COLO668 (cell line): ENCODE measurements at regions not wholly inside any gene's neighbourhood (a gene's known extent, or its start where the extent isn't known, plus 50 kb on each side); places are given as distances from the start of the nearest gene placed in this dataset.
"Not testable (repeated sequence)": the region's sequence is repeated elsewhere in the genome, so short reads cannot be mapped to it uniquely, and the experiment has no call there.

Experiments
- DNase-seq: peaks from one replicate; lab custom pipeline; 2025; ENCODE audit not compliant: unreplicated experiment; lab: John Stamatoyannopoulos, UW

DNA sequence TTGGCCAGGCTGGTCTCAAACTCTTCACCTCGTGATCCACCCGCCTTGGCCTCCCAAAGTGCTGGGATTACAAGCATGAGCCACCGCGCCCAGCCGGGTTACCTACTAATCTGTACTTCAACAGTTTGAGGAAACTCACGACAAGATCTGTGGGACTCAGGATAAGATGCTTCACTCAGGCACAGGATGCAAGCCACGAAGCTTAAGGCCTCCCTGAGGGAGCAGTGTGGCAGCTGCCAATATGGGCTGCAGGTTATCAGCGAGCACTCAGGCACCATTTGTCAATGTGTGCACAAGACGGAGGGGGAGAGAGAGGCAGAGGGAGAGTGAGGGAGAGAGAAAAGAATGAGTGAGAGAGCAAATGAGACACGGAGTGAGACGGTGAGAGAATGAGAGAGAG is 173.6 kb upstream of the RAB6C start:
- no peak for DNase-seq

DNA sequence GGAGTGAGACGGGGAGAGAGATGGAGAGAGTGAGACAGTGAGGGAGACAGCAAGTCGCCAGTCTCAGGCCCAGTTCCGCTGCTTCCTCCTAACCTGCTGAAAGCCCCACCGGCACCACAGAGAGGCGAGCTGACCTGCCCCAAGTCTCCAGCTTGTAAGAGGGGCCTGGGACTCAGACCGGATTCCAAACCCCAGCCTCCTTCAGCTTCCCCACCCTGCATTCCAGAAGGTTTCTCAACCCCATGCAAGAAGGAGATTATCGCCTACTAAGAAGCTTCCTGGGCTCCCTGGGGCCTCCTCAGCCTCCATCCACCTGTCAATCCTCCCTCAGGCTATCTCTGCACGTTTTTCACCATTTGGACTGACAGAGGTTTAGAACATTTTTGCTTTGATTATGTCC is 173.1 kb upstream of the RAB6C start:
- no peak for DNase-seq

DNA sequence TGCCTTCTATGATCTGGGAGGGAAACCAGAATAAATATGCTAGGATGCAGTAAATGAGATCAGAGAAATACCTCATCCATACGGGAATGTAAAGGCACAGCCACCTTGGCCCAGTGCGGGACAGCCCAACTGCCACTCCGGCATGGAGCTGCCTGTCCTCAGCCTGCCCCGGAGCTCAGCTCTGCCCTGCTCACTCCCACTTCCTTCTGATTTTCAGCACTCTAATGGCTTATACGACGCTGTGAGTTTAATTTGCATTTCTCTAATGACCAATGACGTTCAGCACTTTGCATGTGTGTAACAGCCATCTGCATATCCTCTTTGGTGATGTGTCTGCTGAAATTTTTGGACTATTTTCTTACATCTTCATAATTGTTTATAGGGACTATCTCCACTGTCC is 172.5 kb upstream of the RAB6C start:
- no peak for DNase-seq

DNA sequence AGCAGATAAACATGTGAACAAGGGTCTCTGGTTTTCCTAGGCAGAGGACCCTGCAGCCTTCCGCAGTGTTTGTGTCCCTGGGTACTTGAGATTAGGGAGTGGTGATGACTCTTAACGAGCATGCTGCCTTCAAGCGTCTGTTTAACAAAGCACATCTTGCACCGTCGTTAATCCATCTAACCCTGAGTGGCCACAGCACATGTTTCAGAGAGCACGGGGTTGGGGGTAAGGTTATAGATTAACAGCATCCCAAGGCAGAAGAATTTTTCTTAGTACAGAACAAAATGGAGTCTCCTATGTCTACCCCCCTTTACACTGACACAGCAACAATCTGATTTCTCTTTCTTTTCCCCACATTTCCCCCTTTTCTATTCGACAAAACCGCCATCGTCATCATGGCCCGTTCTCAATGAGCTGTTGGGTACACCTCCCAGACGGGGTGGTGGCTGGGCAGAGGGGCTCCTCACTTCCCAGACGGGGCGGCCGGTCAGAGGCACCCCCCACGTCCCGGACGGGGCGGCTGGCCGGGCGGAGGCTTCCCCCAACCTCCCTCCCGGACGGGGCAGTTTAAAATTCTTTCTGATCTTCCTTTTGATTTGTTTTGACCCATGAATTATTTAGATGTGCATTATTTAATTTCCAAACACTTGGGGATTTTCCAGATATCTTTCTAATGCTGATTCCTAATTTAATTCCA is 171.7 kb upstream of the RAB6C start:
- not testable (repeated sequence) for DNase-seq

DNA sequence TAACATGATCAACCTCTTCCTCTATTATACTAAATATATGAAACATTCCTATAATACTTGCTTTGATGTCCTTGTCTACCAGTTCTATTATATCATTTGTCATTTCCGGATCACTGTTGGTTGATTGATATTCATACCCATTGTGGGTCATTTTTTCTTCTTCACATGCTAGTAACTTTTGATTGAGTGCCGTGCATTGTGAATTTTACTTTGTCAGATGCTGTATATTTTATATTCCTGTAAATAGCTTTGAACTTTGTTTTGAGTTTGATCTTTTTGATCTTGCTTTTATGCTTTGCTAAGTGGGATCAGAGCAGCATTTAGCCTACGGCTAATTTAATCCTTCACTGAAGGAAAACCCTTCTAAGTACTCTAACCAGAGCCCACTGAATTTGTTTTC is 168.9 kb upstream of the RAB6C start:
- DNase-seq = no peak

DNA sequence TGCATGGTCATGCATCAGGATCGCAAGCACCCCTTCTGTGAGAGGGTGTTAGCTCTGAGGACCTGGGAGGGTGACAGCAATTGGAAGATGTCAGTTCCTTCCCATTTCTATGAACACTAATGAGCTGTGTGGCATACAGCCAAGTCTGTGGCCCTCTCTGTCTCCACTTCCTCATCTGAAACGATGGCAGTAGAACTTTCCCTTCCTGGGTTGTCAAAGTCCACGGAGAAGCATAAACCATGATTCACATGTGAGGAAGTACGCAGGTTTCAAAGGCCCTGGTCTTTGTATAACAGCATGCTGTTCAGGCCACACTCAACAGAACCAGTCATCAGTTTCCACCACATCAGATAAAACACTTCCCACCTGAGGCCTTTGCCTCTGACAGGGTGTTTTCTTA is 167.4 kb upstream of the RAB6C start:
- DNase-seq = no peak

DNA sequence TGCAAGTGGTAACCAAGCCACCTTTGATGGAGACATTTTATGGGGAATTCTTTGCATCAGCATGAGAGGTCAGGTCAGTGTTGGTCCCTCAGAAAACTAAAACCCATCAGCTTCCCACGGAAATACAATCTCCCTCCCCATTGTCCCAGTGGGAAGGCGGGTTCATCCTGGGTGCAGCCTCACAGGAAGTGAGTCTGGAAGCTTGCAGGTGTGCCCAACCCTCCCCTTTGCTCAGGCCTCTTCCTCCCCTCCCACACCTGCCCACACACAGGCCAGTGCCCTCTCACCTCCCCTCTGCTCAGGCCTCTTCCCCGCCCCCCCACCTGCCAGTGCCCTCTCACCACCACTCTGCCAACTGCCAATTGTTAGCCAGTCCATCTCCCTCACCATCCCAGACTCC is 166.8 kb upstream of the RAB6C start:
- DNase-seq = no peak

DNA sequence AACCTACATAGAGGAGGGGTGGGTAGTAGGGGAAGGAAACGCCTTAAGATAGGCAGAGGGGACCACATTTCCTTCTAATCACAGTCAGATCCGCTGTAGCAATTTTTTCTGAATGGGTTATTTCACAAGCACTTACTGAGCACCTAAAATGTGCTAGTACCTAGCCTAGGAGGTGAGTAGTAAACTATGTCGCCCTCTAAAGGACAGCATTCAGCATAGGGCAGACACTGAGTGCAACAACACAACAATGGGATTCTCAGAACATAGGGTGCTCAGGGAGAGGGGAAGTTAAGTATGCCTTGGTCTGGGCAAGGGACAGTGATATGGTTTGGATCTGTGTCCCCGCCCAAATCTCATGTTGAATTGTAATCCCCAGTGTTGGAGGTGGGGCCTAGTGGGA is 166.1 kb upstream of the RAB6C start:
- DNase-seq = no peak

DNA sequence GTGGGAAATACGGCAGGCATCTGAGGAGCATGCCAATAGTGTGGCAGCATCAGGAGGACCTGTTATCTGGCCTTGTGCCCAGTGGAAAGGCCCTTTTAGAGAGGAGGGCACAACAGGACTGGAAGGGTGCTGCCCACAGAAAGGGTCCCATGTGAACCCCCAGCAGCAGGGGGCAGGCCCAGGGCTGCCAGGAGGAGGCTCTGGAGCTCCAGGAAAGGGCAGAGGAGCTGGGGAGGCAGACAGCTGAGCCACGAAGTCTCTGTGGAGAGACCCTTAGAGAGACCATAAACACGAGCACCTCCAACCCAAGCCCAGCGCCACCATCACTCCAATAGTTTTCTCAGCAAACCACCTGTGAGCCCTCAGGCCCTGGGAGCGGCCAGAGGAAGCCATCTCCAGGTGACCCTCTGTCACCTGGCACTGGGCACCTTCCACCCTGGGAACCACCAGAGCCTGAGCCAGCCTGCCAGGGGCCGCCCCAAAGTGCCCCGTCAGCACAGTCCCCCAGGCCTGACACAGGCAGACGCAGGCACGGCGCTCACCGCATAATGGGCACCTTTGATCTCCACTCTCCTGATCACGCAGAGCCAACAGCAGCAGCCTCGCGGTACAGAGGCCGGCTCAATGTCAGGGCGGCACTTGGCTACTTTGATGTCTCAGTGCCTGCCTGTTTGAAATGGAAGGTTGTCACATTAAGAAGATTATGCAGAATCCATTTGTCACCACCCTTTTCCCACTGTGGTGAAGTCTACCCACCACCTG is 162.5 kb upstream of the RAB6C start:
- DNase-seq = no peak

DNA sequence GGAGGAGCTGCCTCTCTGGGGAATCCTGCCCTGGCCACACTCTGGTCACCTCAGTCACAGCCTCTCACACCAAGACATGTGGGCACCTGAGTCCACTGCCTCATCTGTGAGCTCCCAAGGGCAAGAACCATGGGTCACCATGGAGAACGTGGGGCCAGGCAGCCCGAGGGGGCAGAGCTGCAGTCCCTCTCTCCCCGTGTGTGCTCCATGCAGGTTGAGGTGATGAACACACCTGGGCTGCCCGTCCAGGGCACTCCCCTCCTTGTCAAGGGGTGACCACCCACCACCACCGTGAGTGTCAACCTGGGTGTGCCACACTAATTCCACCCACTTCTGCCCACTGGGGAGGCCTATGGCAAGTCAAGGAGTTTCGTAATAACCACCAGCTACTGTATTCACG is 159.6 kb upstream of the RAB6C start:
- no peak for DNase-seq

DNA sequence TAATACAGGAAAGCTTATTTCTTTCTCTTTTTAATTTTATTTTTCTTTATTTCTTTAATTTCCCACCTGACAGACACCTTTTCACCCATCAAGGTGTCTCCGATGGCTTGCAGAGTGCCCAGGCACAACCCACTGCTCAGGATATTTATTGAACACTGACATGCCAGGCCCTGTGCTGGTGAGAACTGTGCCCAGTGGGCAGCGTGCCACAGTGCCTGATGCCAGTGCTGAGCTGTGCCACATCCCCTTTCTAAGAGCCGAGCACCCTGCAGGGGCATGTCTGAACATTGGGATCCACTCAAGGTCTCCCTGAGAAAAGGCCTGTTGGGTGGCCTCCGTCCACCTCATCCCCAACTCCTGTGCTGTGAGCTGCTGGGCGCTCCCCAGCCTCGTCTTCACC is 158.6 kb upstream of the RAB6C start:
- no peak for DNase-seq

DNA sequence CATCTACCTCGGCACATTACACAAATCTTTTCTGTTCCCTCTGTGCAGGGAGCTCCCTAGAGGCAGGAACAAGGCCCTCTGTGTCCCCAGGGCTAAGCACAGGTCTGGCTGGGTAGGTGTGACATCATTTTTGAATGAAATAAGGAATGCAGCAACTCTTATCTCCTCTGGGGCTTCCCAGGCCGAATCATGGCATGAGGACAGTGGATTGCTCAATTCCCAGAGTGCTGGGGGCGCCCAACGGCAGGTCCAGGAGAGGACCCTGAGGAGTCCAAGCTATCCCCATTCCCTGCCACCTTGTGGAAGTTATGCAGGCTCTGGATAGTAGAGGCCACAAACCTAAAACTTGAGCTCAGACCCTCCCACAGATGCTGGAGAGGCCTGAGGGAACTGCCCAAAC is 158.0 kb upstream of the RAB6C start:
- DNase-seq = no peak

DNA sequence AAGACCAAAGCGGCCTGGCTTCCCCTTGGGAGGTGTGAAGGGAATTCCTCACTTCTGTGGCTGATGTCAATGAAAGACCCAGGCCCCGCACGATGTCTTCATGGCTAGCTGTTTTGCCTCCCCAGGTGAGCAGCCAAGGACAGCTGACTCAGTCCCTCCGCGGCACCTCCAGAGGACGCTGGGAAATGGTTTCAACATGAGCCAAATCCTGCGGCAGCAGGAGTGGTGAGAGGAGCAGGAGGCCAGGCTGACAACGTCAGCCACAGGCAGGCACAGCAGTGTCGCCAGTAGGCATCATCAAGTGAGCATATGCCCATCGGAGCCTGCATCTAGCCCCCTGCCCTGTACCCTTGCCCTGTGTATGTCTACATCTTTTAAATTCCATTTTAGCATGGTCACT is 156.4 kb upstream of the RAB6C start:
- no peak for DNase-seq

DNA sequence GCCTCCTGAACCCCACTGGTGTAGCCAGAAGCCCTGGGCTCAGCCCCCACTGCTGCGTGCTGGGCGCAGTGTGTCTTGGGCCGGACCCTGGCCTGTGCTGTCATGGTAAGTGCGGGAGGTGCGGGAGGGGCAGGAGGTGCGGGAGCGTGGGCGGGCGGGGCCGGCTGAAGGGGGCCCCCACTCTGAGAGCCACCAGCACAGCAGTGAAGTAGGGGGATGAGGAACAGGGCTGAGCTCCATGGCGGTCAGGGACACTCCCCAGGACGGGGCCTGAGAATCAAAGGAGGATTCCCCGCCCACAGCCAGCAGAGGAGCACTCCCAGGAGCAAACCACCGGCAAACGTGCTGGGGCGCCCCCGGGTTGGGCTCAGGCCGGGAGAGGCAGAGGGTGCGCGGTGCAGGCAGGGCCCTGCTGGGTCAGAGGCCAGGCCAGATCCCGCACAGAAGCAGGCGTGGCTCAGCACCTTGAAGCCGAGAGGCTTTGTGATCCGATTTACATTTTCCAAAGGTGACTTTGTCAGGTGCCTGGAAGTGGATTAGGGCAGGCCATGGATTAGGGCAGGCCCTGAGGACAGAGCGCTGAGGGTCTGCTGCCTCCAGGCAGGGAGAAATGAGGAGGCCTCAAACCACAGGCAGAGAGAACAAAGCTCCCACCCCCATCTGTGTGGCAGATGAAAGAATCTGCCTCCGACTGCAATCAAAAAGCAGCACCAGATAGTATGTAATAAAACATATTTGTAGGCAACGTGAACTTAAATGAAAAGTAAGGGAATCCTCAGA is 152.0 kb upstream of the RAB6C start:
- no peak for DNase-seq

DNA sequence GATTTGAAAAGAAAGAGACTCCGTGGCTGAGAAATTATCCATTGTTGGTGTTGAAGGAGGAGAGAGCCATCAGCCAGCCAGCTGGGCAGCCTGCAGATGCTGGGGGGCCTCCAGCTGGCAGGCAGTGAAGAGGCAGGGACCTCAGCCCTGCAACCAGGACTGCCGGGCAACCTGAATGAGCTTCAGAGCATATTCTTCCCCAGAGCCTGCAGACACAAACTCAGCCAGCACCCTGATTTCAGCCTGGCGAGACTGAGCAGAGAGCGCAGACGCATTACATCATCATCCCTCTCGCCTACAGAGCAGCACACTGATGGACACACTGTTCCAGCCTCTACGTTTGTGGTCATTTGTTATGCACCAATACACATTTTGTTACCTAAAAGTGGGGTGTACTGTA is 150.7 kb upstream of the RAB6C start:
- no peak for DNase-seq

DNA sequence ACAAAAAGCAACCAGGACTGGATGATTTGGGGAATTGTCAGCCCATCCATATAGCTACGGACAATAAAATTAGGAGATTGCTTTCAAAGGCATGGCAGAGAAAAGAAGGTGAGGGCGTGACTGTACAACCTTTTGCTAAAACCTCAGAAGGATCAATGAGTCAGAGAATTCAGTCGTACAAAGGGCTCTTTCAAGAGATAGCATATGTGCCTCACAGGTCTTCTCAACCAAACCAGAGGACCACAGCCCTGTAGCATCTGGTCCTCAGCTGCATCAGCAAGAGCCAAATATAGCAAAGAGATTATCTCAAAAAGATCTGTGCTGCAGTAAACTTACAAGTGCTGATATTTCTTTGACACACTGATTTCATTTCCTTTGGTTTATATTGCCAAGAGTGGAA is 149.9 kb upstream of the RAB6C start:
- DNase-seq = no peak

DNA sequence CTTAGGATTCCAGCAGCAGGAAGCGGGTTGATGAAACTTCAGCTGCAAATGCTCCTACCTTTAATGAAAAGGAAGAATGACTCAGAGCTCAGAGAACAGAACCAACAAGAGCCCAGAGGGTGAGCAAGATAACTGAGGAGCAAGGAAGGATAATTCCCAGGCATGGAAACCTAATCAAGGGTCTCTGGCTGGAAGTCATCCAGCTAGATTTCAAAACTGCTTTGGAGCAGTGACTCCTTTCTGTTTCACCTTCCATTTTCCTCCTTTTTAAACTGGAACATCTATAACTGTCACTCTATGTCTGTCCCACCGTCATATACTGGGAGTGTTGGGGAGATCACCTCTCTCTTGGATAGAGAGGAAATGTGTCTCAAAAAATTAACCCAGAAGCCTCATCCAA is 148.4 kb upstream of the RAB6C start:
- no peak for DNase-seq

DNA sequence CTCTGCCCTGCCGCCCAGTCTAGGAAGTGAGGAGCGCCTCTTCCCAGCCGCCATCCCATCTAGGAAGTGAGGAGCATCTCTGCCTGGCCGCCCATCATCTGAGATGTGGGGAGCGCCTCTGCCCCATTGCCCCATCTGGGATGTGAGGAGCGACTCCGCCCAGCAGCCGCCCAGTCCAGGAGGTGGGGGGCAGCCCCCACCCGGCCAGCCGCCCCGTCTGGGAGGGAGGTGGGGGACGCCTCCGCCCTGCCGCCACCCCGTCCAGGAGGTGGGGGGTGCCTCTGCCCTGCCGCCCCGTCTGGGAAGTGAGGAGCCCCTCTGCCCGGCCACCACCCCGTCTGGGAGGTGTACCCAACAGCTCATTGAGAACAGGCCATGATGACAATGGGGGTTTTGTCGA is 146.0 kb upstream of the RAB6C start:
- not testable (repeated sequence) for DNase-seq

DNA sequence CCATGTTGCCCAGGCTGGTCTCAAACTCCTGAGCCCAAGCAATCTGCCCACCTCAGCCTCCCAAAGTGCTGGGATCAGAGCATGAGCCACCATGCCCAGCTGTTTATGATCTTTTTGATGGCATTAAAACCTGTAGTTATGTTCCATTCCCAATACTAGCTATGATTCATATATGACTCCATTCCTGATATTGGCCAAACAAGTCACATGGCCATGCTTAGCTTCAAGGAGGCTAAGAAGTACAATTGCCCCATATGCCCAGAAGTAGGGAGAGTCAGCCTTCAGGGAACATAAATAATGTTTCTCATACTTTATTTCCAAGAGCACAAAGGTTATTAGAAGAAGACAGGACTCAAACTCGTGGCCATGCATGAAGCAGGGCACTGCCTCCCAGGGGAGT is 132.4 kb upstream of the RAB6C start:
- no peak for DNase-seq

DNA sequence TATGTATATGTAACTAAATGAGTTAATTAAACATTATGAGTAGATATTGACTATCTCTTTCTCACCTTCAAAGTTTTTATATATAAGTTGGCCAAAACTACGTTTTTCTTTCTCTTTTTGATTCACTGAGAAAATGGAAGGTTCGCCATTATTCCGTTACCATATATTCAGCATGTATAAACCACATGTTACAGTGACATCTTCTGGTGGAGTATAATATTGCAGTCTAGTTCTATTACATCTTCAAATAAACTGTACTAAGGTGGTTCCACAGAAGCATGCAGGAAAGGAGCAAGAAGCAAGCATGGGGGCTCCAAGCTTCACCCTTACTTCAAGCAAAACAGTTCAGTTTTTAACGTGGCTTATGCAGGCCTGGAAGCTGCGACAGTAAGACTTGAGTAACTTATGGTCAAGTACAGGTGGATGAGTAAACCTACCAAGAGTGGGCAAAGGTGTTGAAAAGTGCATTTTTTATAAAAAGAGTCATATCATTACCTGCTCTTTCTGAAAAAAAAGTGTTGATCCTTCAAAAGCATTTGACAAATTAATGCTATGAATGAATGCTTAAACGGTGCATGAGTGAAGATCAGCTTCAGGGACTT is 129.8 kb upstream of the RAB6C start:
- no peak for DNase-seq

DNA sequence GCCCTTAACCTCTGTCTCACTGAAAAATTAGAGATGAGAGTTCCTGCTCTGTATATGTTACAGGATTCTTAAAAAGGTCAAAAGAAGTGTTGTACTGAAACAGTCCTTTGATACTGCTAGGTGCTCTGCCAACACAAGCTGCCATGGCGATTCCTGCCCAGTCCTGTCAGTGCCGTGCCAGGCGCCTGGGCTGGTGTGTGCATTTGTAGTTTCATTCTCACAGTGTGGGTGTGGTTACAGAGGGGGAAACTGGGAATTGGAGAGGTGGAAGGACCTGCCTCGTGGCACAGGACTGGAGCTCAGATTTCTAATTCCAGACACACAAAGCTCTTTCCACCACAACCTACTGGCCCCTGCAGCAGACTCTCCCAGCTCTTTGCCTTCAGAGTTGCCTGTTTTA is 122.3 kb upstream of the RAB6C start:
- no peak for DNase-seq

DNA sequence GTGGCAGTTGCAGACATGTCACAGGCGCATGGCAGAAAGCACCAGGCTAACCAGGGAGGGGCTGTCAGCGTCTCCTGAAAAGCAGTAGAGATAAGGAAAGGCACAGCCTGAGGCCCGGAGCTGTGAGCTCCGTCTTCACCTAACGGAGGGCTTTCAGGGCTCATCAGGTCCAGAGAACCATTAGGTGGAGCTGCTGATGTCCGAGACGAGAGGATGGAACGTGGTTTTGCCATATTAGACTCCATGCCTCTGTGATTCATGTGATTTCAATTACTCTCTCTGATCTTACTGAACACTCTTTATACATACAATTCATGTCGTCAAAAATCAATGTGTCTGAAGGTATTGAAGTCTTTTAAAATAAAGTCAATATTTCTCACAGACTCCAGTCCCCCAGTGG is 120.3 kb upstream of the RAB6C start:
- no peak for DNase-seq
